MM.1S (cell line): ENCODE measurements at regions not wholly inside any gene's neighbourhood (a gene's known extent, or its start where the extent isn't known, plus 50 kb on each side); places are given as distances from the start of the nearest gene placed in this dataset.

ENCODE experiments used
- EZH2phosphoT487 ChIP-seq: fragments of 300-600 bp; sonication (generic); IDR thresholded peaks from 2 replicates; pipeline ENCODE4 v1.6.1; 2018; ENCODE audit warnings: antibody characterized with exemption, low read length
- TF ChIP-seq, protein P1 (sequence below): fragments of 300-600 bp; sonication (generic); IDR thresholded peaks from 2 replicates; pipeline ENCODE4 v1.5.1; 2016; ENCODE audit warnings: antibody characterized with exemption, low read length, mixed read lengths

- TF ChIP-seq, protein P1, sequence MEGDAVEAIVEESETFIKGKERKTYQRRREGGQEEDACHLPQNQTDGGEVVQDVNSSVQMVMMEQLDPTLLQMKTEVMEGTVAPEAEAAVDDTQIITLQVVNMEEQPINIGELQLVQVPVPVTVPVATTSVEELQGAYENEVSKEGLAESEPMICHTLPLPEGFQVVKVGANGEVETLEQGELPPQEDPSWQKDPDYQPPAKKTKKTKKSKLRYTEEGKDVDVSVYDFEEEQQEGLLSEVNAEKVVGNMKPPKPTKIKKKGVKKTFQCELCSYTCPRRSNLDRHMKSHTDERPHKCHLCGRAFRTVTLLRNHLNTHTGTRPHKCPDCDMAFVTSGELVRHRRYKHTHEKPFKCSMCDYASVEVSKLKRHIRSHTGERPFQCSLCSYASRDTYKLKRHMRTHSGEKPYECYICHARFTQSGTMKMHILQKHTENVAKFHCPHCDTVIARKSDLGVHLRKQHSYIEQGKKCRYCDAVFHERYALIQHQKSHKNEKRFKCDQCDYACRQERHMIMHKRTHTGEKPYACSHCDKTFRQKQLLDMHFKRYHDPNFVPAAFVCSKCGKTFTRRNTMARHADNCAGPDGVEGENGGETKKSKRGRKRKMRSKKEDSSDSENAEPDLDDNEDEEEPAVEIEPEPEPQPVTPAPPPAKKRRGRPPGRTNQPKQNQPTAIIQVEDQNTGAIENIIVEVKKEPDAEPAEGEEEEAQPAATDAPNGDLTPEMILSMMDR, result no peak
- no peak for TF ChIP-seq EZH2phosphoT487
Measured at GRCh38 chr4:74638001-74638400, 156.3 kb downstream of the BTC start.
